Activated CD4-positive, CD25-positive, alpha-beta regulatory T cell treated with anti-CD3 and anti-CD28 coated beads, Interleukin-2, amount 50 U/mL, for 24 hours (primary cell): ENCODE measurements at regions not wholly inside any gene's neighbourhood (a gene's known extent, or its start where the extent isn't known, plus 50 kb on each side); places are given as distances from the start of the nearest gene placed in this dataset.
"Not testable (repeated sequence)": the region's sequence is repeated elsewhere in the genome, so short reads cannot be mapped to it uniquely, and the experiment has no call there.

Experiments
- ATAC-seq, 2 donors: fragments of 150-1000 bp; cut with Tn5 transposase; one replicate each; pipeline ENCODE4 v1.10.0; 2021; ENCODE audit warnings: mild to moderate bottlenecking in 1 of 2, moderate library complexity in 1 of 2

DNA sequence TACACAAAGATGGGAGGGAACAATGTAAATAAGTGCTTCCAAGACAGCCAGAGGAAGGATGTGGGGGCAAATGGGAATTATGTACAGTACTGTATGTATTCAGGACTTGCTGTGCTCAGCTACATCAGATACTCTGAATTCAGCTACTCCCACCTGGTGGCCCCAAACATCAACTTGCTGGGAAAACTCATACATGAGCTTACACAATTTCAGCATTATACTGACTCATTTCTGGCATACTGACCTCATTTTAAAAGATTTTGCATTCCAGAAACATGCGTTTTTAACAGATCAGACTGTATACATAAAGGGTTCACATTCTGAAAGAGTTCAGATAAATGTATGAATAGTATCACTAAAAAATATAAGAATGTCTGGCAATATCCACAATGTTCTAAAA is 59.7 kb downstream of the GPX5 start:
- no peak for ATAC-seq

DNA sequence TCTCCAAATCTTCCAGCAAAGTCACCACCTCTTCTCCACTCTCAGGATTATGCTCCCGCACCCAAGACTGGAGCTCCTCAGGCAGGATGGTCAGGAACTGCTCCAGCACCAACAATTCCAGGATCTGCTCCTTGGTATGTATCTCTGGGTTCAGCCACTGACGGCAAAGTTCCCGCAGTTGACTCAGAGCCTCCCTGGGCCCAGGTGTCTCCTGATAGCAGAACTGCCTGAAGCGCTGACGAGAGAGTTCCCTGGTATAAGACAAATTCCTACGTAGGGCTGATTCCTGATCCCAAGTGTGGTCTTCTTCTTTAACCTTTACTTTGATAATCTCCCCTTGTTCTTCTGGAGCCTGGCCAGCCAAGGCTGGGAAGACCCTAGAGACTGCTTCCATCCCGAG is 60.6 kb downstream of the GPX5 start:
- no peak for ATAC-seq

- peak; percentile 79 to 80 for ATAC-seq
These were observed 61.5 kb downstream of the GPX5 start for GRCh38 chr6:28586962-28587745.

DNA sequence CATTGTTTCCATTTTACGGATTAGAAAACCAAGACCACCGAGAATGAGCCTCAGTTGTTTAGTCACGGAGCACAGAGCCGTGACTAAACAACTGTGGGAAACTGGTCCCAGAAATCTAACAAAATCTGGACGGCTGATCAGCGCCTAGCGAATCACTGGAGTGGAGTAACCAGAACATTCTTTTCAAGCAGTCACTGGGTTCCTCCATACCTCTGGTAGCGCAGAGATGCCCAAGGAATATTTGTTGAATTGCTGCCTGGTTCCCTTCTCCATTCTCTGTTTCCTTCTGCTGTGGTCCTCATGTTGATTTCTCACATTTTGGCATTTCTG is 62.0 kb downstream of the GPX5 start:
- ATAC-seq: no peak

DNA sequence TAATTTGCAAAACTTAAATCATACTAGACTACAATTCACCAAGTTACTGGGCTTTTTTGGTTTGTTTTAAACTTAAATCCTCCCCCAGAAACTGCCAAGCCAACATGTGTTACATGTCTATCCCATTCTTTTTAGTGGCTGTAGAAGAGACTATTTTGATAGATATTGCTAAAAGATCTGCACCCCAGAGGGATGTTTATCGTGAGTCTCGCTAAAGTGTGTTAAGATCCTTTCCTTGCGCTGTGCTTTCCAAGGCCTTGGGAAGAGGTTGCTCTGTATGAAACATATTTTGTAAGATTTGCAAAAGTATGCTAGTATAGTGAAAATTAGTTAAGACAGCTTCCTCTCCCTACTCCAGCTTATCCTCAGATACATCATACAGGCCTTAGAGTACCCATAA is 63.0 kb downstream of the GPX5 start:
- no peak for ATAC-seq

DNA sequence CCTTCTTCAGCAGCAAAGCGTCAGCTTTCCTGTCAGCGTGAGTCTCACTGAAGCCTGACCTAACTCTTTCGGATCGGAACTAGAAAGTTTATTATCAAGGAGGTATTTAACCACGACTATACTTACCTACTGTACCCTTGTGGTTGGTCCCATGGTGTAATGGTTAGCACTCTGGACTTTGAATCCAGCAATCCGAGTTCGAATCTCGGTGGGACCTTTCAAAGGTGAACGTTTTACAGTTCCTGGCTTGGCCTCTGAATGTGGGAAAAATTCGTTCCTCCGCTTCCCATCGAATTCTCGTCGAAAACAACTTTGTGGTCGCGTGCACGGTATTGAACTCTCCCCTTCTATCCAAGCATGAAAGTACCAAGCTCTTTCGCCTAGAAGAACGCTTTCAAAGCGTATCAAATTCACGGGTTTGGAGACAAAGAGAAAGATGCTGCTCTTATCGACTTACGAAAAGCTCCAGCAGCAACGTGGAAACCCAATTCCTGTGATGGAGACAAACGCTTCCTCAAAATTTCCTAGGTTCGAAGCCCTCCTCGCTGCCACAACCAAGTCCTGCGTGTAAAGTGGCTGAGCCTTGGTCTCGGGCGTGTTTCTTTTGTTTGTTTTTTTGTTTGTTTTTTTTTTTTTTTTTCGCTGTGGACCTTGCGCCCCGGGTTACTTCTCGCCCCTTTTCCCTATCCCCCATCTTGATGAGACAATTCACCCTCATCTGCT is 63.7 kb downstream of the GPX5 start:
- peak; percentile 37 to 53 for ATAC-seq

GRCh38 chr6:28589957-28590349 is 64.3 kb downstream of the GPX5 start:
- no peak for ATAC-seq

DNA sequence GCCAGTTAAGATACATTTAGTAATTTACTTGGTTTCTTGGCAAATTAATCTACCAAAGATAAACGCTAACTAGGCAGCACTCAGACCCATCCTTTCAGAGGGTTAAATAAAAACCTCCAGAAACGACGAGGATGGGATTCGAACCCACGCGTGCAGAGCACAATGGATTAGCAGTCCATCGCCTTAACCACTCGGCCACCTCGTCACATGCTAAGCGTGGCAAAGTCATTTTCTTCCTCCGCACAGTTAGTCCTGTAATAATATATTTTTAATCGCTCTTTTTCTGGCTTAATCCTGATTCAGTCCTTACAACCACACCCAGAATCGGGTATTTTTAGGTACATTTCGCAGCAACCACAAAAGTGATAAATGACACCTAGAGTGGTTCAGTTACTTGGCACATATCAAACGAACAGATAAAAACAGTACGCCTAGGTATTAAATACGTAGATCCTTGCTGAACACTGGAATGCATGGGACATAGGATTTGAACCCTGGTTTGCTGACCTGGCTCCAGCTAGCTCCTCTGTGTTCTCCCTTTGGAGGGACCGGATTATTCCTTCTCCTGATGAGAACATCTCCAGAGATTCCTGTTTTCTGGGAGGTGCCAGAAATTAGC is 71.6 kb downstream of the GPX5 start:
- peak in 1 of 2 donors; percentile 48 for ATAC-seq

DNA sequence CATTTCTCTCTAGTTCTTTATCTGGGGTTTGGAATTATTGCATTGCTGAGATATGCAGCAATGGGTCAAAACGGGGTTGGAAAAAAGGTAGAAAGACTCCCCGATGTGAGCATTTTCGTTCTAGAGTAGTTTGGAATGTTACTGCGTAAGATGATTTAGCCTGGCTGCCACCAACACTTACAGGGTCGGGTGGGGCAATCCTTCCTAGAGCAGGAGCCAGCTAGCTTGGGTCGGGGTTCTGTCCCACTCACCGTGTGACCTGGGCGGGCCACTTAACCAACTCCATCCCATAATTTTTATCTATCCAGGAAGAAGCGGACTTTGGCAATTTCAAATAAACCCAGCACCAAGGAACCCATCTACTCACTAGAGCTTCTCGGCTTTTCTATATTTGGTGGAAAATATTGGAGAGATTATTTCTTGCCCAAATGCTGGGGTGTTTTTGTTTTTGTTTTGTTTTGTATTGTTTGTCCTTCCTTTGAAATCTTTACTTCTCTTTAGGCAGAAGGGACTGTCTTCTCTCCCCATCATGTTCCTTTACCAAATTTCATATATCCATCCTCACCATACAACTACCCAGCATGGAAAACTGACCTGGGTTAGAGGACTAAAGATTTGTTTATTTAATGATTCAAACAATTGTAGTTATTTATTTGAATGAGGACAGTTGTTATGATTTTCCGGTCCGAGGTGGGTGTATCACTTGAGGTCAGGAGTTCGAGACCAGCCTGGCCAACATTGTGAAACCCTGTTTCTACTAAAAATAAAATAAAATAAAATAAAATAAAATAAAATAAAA is 72.4 kb downstream of the GPX5 start:
- ATAC-seq: no peak

- no peak for ATAC-seq
These were observed 73.3 kb downstream of the GPX5 start for GRCh38 chr6:28598757-28599686.

- no peak for ATAC-seq
These were observed 74.6 kb downstream of the GPX5 start for GRCh38 chr6:28600245-28600644.

DNA sequence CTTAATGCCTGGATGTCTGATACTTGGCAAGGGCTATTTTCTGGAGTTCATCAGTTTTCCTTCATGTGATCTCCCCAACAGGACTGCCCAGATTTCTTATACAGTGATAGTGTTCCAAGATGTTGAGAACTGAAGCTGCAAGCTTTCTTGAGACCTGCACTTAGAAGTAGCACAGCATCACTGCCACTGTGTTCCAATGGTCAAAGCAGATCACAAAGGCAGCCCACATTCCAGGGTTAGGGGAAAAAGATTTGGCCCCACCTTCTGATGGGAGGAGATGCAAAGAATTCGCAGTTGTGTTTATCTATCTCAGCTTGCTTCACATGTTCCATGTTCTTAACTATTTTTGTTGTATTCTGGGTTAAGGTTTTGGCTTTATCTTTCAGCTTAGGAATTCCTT is 78.2 kb downstream of the GPX5 start:
- ATAC-seq: no peak

- ATAC-seq: peak; percentile 58 to 67
These were observed 81.0 kb downstream of the GPX5 start for GRCh38 chr6:28606424-28607391.

- ATAC-seq: no peak
These were observed 82.3 kb downstream of the GPX5 start for GRCh38 chr6:28607990-28608389.

- no peak for ATAC-seq
These were observed 84.0 kb downstream of the GPX5 start for GRCh38 chr6:28609672-28610071.

DNA sequence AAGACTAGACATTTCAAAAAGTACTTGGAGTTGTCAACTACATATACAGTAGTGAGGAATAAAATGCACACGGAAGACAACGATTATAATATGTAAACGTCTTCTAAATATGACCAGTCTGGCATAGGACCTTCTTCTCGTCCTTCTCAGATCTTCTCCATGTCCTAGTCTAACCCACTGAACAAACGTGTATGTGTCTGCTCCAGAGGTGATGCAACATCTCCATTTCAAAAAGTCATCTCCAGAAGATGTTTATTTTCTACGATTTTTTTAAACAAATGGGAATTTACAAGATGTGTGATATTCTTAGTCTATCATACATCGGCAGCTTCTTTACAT is 89.9 kb downstream of the GPX5 start:
- no peak for ATAC-seq

DNA sequence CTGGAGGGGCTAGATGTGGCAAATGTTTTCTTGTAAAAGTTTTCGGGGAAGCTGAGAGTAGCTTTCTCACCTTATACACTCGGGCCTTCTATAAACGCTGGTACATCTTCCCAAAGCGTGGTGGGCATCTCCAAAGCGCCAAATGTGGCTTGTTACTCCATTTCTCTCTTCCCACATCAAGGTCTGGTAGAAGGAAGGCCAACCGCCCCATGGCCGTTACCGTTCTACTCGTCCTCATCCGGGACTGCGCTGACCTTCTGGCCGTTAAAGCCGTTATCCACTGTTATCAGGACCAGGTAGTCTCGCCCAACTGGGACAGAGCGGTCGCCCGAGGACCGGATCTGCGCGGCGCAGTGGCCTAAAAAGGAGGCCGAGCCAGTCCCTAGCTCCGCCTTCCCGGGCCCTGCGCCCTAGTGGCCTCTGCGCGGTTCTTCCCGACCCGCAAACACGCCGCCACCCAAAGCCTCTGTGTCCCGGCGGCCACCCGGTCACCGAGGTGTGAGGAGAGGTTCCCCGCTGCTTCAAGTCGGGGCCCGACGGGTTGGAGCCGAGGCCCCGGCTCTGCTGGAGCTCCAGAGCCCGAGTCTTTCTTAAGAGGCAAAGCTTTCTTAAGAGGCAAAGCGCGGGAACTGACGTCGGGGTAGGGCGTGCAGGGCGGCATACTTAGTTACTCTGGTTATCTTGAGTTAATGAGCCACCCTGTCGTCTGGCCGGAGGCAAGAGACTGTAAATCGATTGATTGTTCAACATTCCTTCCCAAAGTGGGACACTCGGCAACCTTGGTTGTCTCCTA is 90.5 kb downstream of the GPX5 start:
- ATAC-seq: no peak

GRCh38 chr6:28618898-28619555 is 93.3 kb downstream of the GPX5 start:
- no peak for ATAC-seq

DNA sequence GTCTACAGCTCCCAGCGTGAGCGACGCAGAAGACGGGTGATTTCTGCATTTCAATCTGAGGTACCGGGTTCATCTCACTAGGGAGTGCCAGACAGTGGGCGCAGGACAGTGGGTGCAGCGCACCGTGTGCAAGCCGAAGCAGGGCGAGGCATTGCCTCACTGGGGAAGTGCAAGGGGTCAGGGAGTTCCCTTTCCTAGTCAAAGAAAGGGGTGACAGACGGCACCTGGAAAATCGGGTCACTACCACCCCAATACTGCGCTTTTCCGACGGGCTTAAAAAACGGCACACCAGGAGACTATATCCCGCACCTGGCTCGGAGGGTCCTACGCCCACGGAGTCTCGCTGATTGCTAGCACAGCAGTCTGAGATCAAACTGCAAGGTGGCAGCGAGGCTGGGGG is 95.6 kb downstream of the GPX5 start:
- ATAC-seq: not testable (repeated sequence)

- not testable (repeated sequence) for ATAC-seq
These were observed 97.6 kb downstream of the GPX5 start for GRCh38 chr6:28623242-28623641.
